Gastrocnemius medialis (tissue), 4 donors: ENCODE measurements at regions not wholly inside any gene's neighbourhood (a gene's known extent, or its start where the extent isn't known, plus 50 kb on each side); places are given as distances from the start of the nearest gene placed in this dataset.

Experiments used
- ATAC-seq, 2 donors: fragments of 150-250 bp; one replicate each; pipeline ENCODE4 v1.9.1; 2016
- DNase-seq, 2 donors: peaks; one replicate each; pipeline ENCODE4 v3.0.0-alpha.2; 2019
- H3K27ac ChIP-seq, 4 donors: fragments of 200-600 bp; sonication (generic); 1 replicate in 1 of 4; 2 replicates in 3 of 4; pipeline ENCODE4 v1.5.1; 2016 to 2018; ENCODE audit warnings: mild to moderate bottlenecking in 2 of 4, moderate library complexity in 1 of 4
- H3K27me3 ChIP-seq, 3 donors: fragments of 200-600 bp; sonication (generic) in 2 of 3; 1 replicate in 1 of 3; 2 replicates in 2 of 3; pipeline versions ENCODE4 v1.5.1 to v1.6.0; 2016 to 2019; ENCODE audit warnings: mild to moderate bottlenecking in 1 of 3, moderate library complexity in 1 of 3
- H3K36me3 ChIP-seq, 2 donors: fragments of 200-600 bp; sonication (generic) in 1 of 2; one replicate each; pipeline ENCODE4 v1.5.1; 2017 to 2018
- H3K4me1 ChIP-seq, 2 donors: fragments of 200-600 bp; sonication (generic) in 1 of 2; one replicate each; pipeline ENCODE4 v1.5.1; 2016 to 2017; ENCODE audit warnings: mild to moderate bottlenecking in 2 of 2
- H3K4me3 ChIP-seq, 4 donors: fragments of 200-600 bp; sonication (generic) in 3 of 4; 1 replicate in 1 of 4; 2 replicates in 3 of 4; pipeline ENCODE4 v1.5.1; 2016 to 2019; ENCODE audit warnings: mild to moderate bottlenecking in 2 of 4
- H3K9me3 ChIP-seq, 3 donors: fragments of 200-600 bp; sonication (generic) in 2 of 3; 1 replicate in 1 of 3; 2 replicates in 2 of 3; pipeline ENCODE4 v1.5.1; 2016 to 2019
- POLR2A ChIP-seq, 2 donors: fragments of 450-650 bp; IDR thresholded peaks; one replicate each; pipeline ENCODE4 v1.6.1; 2017; ENCODE audit warnings: antibody characterized with exemption in 2 of 2, mild to moderate bottlenecking in 2 of 2, moderate library complexity in 2 of 2
- in situ Hi-C, 4 donors: fragments of 200-750 bp; cut with MboI; loops; one replicate each; pipeline versions ENCODE4 v1.15.0 to v1.8.0; 2017; ENCODE audit warnings: low sequenced_read_pairs in 4 of 4
- intact Hi-C: fragments of 100-400 bp; cut with DNase I; formaldehyde crosslinking; loops from one replicate; pipeline ENCODE4 v1.15.1; 2023; ENCODE audit warnings: low total_unique reads
- TF ChIP-seq, protein P1 (sequence below), 5 experiments: fragments of 450-650 bp in 3 of 5; fragments of 200-600 bp in 2 of 5; sonication (generic) in 2 of 5; IDR thresholded peaks in 4 of 5; conservative IDR thresholded peaks in 1 of 5; 1 replicate in 4 of 5; 2 replicates in 1 of 5; pipeline ENCODE4 v1.5.1; 2016 to 2019; ENCODE audit warnings: antibody characterized with exemption in 5 of 5, mild to moderate bottlenecking in 3 of 5, moderate library complexity in 3 of 5

DNA sequence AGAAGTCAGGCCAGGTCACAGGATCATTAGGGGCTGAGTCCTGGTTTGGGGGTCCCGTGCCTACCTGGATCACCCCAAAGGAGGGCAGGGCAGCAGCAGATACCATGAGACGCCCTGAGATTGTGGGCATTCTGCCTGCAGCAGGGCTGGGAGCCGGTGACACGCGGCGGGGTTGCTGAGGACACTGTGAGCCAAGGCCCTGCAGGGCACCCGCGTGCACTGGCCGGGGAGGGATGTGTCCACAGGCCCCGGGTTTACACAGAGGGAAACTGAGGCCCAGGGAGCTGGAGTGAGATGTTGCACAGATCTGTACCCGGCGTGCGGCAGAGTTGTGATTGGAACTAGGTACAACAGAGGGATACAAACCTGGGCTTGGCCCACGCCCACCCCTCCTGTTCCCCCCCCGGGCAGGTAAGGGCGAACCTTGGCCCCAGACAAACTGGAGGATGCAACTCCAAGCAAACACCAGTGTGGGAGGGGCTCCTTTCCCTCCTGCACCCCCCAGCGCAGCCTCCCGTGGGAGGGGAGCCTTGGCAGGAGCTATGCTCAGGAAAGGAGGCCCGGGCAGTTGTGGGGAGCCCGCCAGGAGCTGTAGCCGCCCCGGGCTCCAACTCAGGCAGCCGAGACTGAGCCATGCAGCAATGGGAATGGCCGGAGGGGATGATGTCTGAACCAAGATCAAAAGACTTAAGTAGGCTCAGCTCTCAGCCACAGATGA lies 91.3 kb downstream of the ENGASE start:
- ATAC-seq = no peak
- in situ Hi-C loops (no loop called here), intact Hi-C loops (no loop called here)
- DNase-seq = no peak
- no peak overlapping the region for H3K27ac ChIP-seq
- no peak overlapping the region for H3K4me3 ChIP-seq
- H3K27me3 ChIP-seq = peaks cover 21 to 61% (median 46%) of the 10 kb centered on the region in 3 donors
- no peaks in the 10 kb centered on the region for H3K36me3 ChIP-seq
- no peaks in the 10 kb centered on the region for H3K9me3 ChIP-seq
- TF ChIP-seq, protein P1, sequence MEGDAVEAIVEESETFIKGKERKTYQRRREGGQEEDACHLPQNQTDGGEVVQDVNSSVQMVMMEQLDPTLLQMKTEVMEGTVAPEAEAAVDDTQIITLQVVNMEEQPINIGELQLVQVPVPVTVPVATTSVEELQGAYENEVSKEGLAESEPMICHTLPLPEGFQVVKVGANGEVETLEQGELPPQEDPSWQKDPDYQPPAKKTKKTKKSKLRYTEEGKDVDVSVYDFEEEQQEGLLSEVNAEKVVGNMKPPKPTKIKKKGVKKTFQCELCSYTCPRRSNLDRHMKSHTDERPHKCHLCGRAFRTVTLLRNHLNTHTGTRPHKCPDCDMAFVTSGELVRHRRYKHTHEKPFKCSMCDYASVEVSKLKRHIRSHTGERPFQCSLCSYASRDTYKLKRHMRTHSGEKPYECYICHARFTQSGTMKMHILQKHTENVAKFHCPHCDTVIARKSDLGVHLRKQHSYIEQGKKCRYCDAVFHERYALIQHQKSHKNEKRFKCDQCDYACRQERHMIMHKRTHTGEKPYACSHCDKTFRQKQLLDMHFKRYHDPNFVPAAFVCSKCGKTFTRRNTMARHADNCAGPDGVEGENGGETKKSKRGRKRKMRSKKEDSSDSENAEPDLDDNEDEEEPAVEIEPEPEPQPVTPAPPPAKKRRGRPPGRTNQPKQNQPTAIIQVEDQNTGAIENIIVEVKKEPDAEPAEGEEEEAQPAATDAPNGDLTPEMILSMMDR (IDR thresholded peaks at IDR 0.05 in 4 of 5, conservative IDR thresholded peaks at IDR 0.05 in 1 of 5) = no peak
- no peak for TF ChIP-seq POLR2A (IDR thresholded peaks at IDR 0.05)
- H3K4me1 ChIP-seq = no peaks in the 10 kb centered on the region

- DNase-seq (no peak), ATAC-seq (no peak)
- TF ChIP-seq POLR2A (IDR thresholded peaks at IDR 0.05) = no peak
- TF ChIP-seq, protein P1 (IDR thresholded peaks at IDR 0.05 in 4 of 5, conservative IDR thresholded peaks at IDR 0.05 in 1 of 5) = no peak
- H3K36me3 ChIP-seq = no peaks in the 10 kb centered on the region
- intact Hi-C loops (no loop called here), in situ Hi-C loops (no loop called here)
- no peak overlapping the region for H3K27ac ChIP-seq
- no peak overlapping the region for H3K4me3 ChIP-seq
- H3K27me3 ChIP-seq = peaks cover 23 to 64% (median 51%) of the 10 kb centered on the region in 3 donors
- no peaks in the 10 kb centered on the region for H3K4me1 ChIP-seq
- H3K9me3 ChIP-seq = no peaks in the 10 kb centered on the region
Observed at GRCh38 chr17:79164913-79165695, 90.5 kb downstream of the ENGASE start.

DNA sequence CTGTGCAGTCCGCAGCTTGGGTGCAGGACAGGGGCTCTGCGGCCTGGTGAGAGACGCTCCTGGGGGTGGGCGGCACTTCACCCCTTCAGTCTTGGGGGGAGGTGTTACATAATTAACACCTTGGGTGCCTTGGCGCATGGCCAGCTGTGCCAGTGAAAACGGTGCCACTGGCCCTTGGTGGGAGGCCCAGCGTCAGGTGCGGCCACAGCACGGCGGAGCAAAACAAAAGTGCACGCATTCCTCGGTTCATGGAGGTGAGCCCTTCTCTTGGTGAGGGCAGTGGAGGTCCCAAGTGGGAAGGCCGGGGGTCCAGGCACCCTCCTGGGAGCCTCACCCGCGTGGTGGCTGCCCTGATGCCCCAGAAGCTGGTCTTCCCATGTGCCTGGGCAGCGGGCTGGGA lies 89.8 kb downstream of the ENGASE start:
- DNase-seq = no peak
- Histone ChIP-seq H3K9me3 (no peaks in the 10 kb centered on the region), H3K4me1 (no peaks in the 10 kb centered on the region), H3K27ac (no peak overlapping the region), H3K27me3 (peaks cover 28 to 67% (median 58%) of the 10 kb centered on the region in 3 donors), H3K36me3 (no peaks in the 10 kb centered on the region), H3K4me3 (no peak overlapping the region)
- no peak for TF ChIP-seq POLR2A (IDR thresholded peaks at IDR 0.05)
- TF ChIP-seq, protein P1 (IDR thresholded peaks at IDR 0.05 in 4 of 5, conservative IDR thresholded peaks at IDR 0.05 in 1 of 5) = no peak
- intact Hi-C loops (no loop called here), in situ Hi-C loops (no loop called here)
- no peak for ATAC-seq

DNA sequence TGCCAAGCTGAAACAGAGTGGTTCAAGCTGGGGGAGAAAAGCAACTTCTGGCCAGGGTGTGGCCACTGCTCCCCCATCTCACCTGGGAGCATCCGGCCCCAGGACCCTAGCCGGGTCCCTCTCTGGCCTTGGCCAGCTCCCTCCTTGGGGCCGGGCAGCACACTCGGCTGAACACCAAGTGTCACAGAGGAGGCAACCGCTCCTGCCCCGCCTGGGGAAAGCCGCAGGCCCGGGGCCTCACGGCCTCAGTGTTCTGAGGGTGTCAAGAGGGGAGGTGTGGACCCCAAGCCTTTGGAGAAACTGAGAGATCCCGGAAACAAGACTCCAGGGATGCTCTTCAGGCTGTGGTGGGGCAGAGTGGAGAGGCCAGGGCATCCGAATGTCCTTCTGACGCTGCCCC lies 88.4 kb downstream of the ENGASE start:
- H3K4me1 ChIP-seq = no peaks in the 10 kb centered on the region
- no peak for DNase-seq
- no peak overlapping the region for H3K27ac ChIP-seq
- intact Hi-C loops = no loop called here
- in situ Hi-C loops = no loop called here
- H3K27me3 ChIP-seq = peaks cover 33 to 69% (median 67%) of the 10 kb centered on the region in 3 donors
- no peak overlapping the region for H3K4me3 ChIP-seq
- no peaks in the 10 kb centered on the region for H3K9me3 ChIP-seq
- ATAC-seq = no peak
- TF ChIP-seq, protein P1 (IDR thresholded peaks at IDR 0.05 in 4 of 5, conservative IDR thresholded peaks at IDR 0.05 in 1 of 5) = no peak
- TF ChIP-seq POLR2A (IDR thresholded peaks at IDR 0.05) = no peak
- H3K36me3 ChIP-seq = no peaks in the 10 kb centered on the region
